Mucosa of descending colon (tissue), 3 donors: ENCODE measurements at regions not wholly inside any gene's neighbourhood (a gene's known extent, or its start where the extent isn't known, plus 50 kb on each side); places are given as distances from the start of the nearest gene placed in this dataset.

ENCODE experiments used
- ATAC-seq: fragments of 200-7000 bp; cut with Tn5 transposase; one replicate; pipeline ENCODE4 v1.9.1; 2020; ENCODE audit warnings: mild to moderate bottlenecking, moderate library complexity
- DNase-seq, 3 donors: peaks; one replicate each; pipeline ENCODE4 v3.0.0-alpha.2; 2020
- H3K36me3 ChIP-seq: fragments of 200-600 bp; one replicate; pipeline ENCODE4 v1.8.0; 2021; ENCODE audit warnings: low read depth, mild to moderate bottlenecking
- H3K4me1 ChIP-seq: fragments of 200-600 bp; one replicate; pipeline ENCODE4 v1.8.0; 2021; ENCODE audit warnings: low read depth, mild to moderate bottlenecking
- H3K4me3 ChIP-seq: fragments of 200-600 bp; one replicate; pipeline ENCODE4 v1.8.0; 2021; ENCODE audit warnings: mild to moderate bottlenecking
- H3K9me3 ChIP-seq: fragments of 200-600 bp; one replicate; pipeline ENCODE4 v1.8.0; 2021; ENCODE audit warnings: mild to moderate bottlenecking
- intact Hi-C, 2 donors: fragments of 100-400 bp; cut with DNase I in 1 of 2; cut with micrococcal nuclease in 1 of 2; formaldehyde crosslinking; loops; one replicate each; pipeline versions ENCODE4 v1.11.0 to v1.11.1; 2022; cut with DNase I, micrococcal nuclease
- TF ChIP-seq, protein P1 (sequence below): fragments of 200-600 bp; IDR thresholded peaks from one replicate; pipeline ENCODE4 v1.8.0; 2022; ENCODE audit warnings: antibody characterized with exemption, mild to moderate bottlenecking
- donor health status: DM: no; HTN: no; CAD: no; lungs with moderate emphysema.
- donor health status: DM: no; HTN: no; CAD: no.
- donor health status: DM: no; HTN: yes; CAD: no.

- TF ChIP-seq, protein P1, sequence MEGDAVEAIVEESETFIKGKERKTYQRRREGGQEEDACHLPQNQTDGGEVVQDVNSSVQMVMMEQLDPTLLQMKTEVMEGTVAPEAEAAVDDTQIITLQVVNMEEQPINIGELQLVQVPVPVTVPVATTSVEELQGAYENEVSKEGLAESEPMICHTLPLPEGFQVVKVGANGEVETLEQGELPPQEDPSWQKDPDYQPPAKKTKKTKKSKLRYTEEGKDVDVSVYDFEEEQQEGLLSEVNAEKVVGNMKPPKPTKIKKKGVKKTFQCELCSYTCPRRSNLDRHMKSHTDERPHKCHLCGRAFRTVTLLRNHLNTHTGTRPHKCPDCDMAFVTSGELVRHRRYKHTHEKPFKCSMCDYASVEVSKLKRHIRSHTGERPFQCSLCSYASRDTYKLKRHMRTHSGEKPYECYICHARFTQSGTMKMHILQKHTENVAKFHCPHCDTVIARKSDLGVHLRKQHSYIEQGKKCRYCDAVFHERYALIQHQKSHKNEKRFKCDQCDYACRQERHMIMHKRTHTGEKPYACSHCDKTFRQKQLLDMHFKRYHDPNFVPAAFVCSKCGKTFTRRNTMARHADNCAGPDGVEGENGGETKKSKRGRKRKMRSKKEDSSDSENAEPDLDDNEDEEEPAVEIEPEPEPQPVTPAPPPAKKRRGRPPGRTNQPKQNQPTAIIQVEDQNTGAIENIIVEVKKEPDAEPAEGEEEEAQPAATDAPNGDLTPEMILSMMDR: no peak
- intact Hi-C loops: no loop called here
- Histone ChIP-seq H3K9me3 (no peaks in the 10 kb centered on the region), H3K4me3 (no peak overlapping the region), H3K4me1 (no peaks in the 10 kb centered on the region), H3K36me3 (no peaks in the 10 kb centered on the region)
- DNase-seq: no peak
- no peak for ATAC-seq
Measured at GRCh38 chr9:134500931-134501760, 140.5 kb upstream of the COL5A1 start.

GRCh38 chr9:134501761-134502265, 139.8 kb upstream of the COL5A1 start:
- H3K9me3 ChIP-seq: no peaks in the 10 kb centered on the region
- intact Hi-C loops: no loop called here
- DNase-seq (no peak), ATAC-seq (no peak)
- H3K4me1 ChIP-seq: no peaks in the 10 kb centered on the region
- H3K36me3 ChIP-seq: no peaks in the 10 kb centered on the region
- H3K4me3 ChIP-seq: no peak overlapping the region
- TF ChIP-seq, protein P1: no peak

DNA sequence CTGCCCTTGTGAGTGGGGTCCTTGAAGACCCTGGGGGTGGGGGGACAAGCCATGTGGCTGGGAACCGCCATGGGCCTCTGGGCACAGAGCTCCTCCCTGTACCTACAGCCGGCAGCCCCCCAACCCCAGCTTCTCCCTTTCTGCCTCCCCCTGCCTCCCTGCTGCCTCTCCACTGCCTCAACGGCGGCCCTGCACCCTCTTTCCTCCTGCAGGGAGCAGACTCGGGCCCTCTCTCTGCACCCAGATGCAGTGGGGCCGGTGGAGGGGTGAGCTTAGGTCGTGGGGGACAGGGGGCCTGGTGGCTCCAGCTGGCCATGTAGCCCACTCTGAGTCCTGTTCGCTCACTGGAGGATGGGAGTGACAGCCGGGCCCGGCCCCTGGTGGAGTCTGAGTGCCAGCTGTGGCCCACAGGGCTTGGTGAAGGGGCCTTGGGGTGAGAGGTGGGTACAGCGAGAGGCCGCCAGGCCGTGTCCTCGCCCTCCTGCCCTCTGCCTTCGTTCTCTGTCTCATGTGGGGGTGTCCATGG, 139.3 kb upstream of the COL5A1 start:
- H3K4me3 ChIP-seq: no peak overlapping the region
- intact Hi-C loops: no loop called here
- no peaks in the 10 kb centered on the region for H3K4me1 ChIP-seq
- ATAC-seq: no peak
- H3K9me3 ChIP-seq: no peaks in the 10 kb centered on the region
- no peaks in the 10 kb centered on the region for H3K36me3 ChIP-seq
- TF ChIP-seq, protein P1: no peak
- DNase-seq: no peak

DNA sequence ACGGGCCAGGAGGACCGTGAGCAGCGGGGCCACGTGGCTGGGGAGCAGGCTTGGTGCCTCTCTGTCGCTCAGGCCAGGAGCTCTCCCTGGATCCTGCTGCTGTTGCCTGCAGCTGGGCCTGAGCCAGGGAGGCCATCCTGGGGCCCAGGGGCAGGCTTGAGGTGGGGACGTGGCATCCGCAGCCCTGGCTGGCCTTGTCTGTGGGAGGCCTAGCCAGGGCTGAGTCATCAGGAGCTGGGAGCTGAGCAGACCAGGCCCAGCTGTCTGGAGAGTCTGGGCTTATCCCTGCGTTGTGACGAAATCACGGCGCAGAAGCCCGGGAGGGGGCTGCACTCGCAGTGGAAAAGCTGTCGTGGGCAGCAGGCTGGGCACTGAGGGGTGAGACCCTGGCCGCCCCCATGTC, 138.8 kb upstream of the COL5A1 start:
- intact Hi-C loops: no loop called here

DNA sequence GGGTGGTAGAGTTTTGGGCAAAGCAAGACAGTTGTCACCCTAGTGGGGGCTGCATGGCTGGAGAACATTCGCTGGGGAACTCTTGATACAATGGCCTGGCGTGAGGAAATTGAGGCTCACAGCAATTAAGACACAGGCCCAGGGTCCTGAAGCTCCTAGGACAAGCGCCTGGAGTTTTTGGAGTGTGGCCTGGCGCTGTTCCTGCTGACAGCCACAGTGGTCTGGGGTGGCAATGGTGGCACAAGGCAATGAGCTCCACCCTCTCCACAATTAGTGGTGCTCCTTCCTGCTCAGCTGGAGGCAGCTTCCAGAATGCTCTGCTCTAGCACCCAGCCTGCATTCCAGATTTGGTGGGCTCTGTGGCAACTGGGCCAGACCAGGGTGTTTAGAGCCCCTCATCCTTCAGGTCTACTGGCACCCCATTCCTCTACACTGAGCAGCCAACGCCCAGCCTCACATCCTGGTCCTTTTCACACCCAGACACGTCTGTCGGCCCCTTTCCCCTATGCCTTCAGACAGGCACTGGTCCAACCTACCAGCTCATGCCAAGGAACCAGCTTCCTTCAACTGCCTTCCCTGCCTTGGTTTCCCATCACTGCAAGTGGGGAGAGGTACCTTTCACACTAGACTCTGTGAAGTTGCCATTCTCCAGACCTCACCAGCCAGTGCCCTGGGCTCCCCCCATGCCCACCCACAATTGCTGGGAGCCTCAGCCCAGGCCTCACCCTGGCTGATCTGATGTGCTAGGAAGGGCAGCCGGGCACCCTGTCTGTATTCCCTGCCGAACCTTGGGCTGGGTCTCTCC, 138.1 kb upstream of the COL5A1 start:
- DNase-seq (no peak), ATAC-seq (no peak)
- TF ChIP-seq, protein P1: no peak
- intact Hi-C loops: no loop called here
- Histone ChIP-seq H3K4me3 (no peak overlapping the region), H3K9me3 (no peaks in the 10 kb centered on the region), H3K36me3 (no peaks in the 10 kb centered on the region), H3K4me1 (no peaks in the 10 kb centered on the region)

More for the DNA sequence above, 138.8 kb upstream of the COL5A1 start:
- Histone ChIP-seq H3K4me1 (no peaks in the 10 kb centered on the region), H3K36me3 (no peaks in the 10 kb centered on the region), H3K4me3 (no peak overlapping the region), H3K9me3 (no peaks in the 10 kb centered on the region)
- TF ChIP-seq, protein P1: no peak
- DNase-seq (peak; percentile 32 to 73 (median 54)), ATAC-seq (peak; percentile 79)
